ENCODE measurements at regions not wholly inside any gene's neighbourhood (a gene's known extent, or its start where the extent isn't known, plus 50 kb on each side); places are given as distances from the start of the nearest gene placed in this dataset.

DNA sequence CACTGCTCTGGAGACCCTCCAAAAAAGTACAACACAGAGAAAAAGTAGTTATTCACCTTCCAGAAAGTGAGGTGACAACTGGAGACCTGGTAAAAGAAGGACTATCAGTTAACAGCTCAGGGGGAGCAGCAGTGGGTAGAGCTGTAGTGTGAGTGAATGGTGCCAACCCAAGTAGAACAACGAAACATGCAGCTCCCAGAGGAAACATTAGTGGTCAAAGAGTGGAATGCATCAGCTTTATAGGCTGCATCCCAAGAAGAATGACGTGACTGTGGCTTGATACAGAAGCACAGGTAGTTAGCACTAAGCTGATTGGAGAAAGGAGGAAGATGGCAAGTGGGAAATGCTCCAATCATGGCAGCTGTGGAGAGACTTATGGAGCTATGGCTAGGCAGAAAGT, 275.7 kb upstream of the CAMK1G start:
- TF ChIP-seq CTCF (IDR thresholded peaks at IDR 0.05) (no peak), POLR2A (IDR thresholded peaks at IDR 0.05; ENCODE audit: low read depth) (no peak)
